Body of pancreas (tissue), 4 donors: ENCODE measurements at regions not wholly inside any gene's neighbourhood (a gene's known extent, or its start where the extent isn't known, plus 50 kb on each side); places are given as distances from the start of the nearest gene placed in this dataset.

Source experiments
- CTCF ChIP-seq, 7 experiments: fragments of 450-650 bp in 4 of 7; fragments of 200-600 bp in 3 of 7; sonication (generic) in 3 of 7; IDR thresholded peaks; one replicate each; pipeline ENCODE4 v1.5.1; 2016 to 2019; ENCODE audit warnings: antibody characterized with exemption in 7 of 7
- POLR2A ChIP-seq, 3 donors: fragments of 450-650 bp; IDR thresholded peaks; one replicate each; pipeline ENCODE4 v1.6.1; 2016; ENCODE audit warnings: antibody characterized with exemption in 3 of 3, mild to moderate bottlenecking in 2 of 3

- TF ChIP-seq CTCF (IDR thresholded peaks at IDR 0.05) (no peak), POLR2A (IDR thresholded peaks at IDR 0.05) (no peak)
Observed at GRCh38 chr10:47139121-47139520, 160.9 kb upstream of the GDF10 start.
